Left ventricle myocardium inferior (tissue), 1 donor: ENCODE measurements at regions not wholly inside any gene's neighbourhood (a gene's known extent, or its start where the extent isn't known, plus 50 kb on each side); places are given as distances from the start of the nearest gene placed in this dataset.
A peak's percentile ranks its signal among the peaks of the same experiment; 100 is the strongest.

ENCODE experiments used
- DNase-seq: peaks from one replicate; pipeline ENCODE4 v3.0.0-alpha.2; 2020
- H3K27ac ChIP-seq: fragments of 200-600 bp; replicated peaks from 2 replicates; pipeline ENCODE4 v1.8.0; 2021
- H3K27me3 ChIP-seq: fragments of 200-600 bp; 2 replicates; pipeline ENCODE4 v1.8.0; 2021; ENCODE audit warnings: low read depth
- H3K36me3 ChIP-seq: fragments of 200-600 bp; 2 replicates; pipeline ENCODE4 v1.8.0; 2021
- H3K4me1 ChIP-seq: fragments of 200-600 bp; 2 replicates; pipeline ENCODE4 v1.8.0; 2021
- H3K4me3 ChIP-seq: fragments of 200-600 bp; 2 replicates; pipeline ENCODE4 v1.8.0; 2021; ENCODE audit warnings: mild to moderate bottlenecking, moderate library complexity
- H3K9me3 ChIP-seq: fragments of 200-600 bp; replicated peaks from 2 replicates; pipeline ENCODE4 v1.8.0; 2021
- CTCF ChIP-seq: fragments of 200-600 bp; IDR thresholded peaks from 2 replicates; pipeline ENCODE4 v1.8.0; 2021; ENCODE audit warnings: antibody characterized with exemption, mild to moderate bottlenecking, borderline replicate concordance
- intact Hi-C: fragments of 100-400 bp; cut with micrococcal nuclease; formaldehyde crosslinking; loops from one replicate; pipeline ENCODE4 v1.11.0; 2022
- donor health status: DM: no; HTN: yes; CAD: no; lungs with severe emphysema.

GRCh38 chr2:42849311-42849710, 56.9 kb upstream of the HAAO start:
- Histone ChIP-seq H3K27ac (no peak overlapping the region), H3K27me3 (no peaks in the 10 kb centered on the region), H3K9me3 (no peaks in the 10 kb centered on the region), H3K36me3 (no peaks in the 10 kb centered on the region), H3K4me1 (peaks cover 29% of the 10 kb centered on the region), H3K4me3 (no peak overlapping the region)
- intact Hi-C loops: no loop called here
- DNase-seq: no peak
- no peak for TF ChIP-seq CTCF

DNA sequence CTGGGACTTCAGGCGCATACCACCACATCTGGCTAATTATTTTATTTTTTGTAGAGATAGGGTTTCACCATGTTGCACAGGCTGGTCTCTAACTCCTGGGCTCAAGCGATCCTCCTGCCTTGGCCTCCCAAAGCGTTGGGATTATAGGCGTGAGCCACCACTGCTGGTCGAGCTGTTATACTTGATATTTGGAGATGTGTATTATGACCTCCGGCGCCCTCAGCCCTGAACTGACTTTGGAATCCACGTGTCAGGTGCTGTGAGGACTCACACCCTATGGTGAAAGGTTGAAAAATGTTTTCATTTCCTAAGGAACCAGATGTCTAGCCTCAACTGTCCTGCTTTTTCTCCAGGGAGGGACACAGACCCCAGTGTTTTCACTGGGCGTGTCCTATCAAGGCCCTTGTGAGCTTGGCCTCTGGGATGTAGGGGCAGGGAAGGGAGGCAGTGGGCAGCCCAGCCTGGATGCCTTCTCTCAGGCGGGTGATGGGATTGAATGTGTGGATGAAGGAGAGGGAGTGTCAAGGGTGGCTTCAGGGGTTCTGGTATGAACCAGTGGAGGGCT, 56.4 kb upstream of the HAAO start:
- no peaks in the 10 kb centered on the region for H3K27me3 ChIP-seq
- intact Hi-C loops: no loop called here
- H3K4me1 ChIP-seq: peaks cover 24% of the 10 kb centered on the region
- no peak overlapping the region for H3K4me3 ChIP-seq
- H3K27ac ChIP-seq: no peak overlapping the region
- no peak for TF ChIP-seq CTCF
- H3K36me3 ChIP-seq: no peaks in the 10 kb centered on the region
- DNase-seq: no peak
- H3K9me3 ChIP-seq: no peaks in the 10 kb centered on the region

- no peaks in the 10 kb centered on the region for H3K27me3 ChIP-seq
- no peak for DNase-seq
- H3K27ac ChIP-seq: no peak overlapping the region
- TF ChIP-seq CTCF: no peak
- no peak overlapping the region for H3K4me3 ChIP-seq
- H3K4me1 ChIP-seq: peaks cover 19% of the 10 kb centered on the region
- H3K36me3 ChIP-seq: no peaks in the 10 kb centered on the region
- no peaks in the 10 kb centered on the region for H3K9me3 ChIP-seq
- intact Hi-C loops: no loop called here
Measured at GRCh38 chr2:42848265-42848664, 55.9 kb upstream of the HAAO start.

DNA sequence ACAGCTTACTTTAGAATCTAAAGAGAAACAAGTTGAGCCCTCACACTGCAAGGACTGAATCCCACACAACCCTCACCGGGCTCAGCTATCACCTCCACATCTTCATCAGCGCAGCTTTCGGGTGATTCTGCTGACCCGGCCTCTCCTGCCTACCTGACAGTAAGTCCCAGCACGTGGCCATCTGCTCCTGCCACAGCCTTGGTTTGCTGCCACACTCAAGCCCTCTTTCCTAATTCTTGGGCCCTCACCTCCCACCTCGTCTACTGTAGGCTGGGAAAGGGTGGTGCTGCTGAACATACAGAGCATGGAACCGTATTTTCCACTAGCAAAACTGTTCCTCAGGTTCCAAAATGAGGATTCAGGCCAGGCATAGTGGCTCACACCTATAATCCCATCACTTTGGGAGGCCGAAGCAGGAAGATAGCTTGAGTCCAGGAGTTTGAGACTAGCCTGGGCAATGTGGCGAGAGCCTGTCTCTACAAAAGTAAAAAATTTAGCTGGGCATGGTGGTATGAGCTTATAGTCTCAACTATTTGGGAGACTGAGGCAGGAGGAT, 55.3 kb upstream of the HAAO start:
- Histone ChIP-seq H3K4me3 (no peak overlapping the region), H3K9me3 (no peaks in the 10 kb centered on the region), H3K4me1 (peaks cover 18% of the 10 kb centered on the region), H3K27me3 (no peaks in the 10 kb centered on the region), H3K27ac (no peak overlapping the region), H3K36me3 (no peaks in the 10 kb centered on the region)
- no peak for TF ChIP-seq CTCF
- no peak for DNase-seq
- intact Hi-C loops: no loop called here

DNA sequence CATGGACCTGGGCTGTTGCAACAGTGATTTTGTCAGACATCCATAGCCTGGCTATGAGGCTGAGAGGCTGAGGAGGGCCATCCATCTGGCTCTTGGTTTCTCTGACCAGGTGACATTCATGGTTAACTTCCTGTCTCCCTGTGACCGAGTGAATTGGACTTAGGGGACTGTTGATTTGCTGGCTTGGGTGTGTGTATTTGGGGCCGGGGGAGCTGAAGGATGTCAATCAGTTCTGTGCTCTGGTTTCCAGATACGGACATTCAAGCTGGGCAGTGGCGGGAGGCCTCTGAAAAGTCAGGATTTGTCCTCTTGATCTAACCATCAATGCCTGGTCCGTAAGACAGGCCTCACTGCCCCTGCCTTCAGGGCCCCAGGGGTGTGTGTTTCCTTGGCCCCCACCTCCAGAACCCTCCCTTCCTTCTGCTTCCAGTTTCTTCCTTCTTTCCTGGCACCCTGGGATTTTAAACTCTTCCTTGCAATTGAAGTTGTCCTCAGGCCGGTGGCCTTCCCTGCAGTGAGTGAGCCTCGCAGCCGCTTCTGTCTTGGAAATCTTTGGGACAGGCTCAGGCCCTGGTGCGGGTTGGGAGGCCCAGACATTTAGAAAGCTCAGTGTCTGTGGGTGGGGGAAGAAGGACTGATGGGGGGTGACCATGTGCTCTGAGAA, 54.7 kb upstream of the HAAO start:
- no peak for DNase-seq
- H3K4me1 ChIP-seq: peaks cover 24% of the 10 kb centered on the region
- TF ChIP-seq CTCF: no peak
- no peaks in the 10 kb centered on the region for H3K27me3 ChIP-seq
- H3K9me3 ChIP-seq: no peaks in the 10 kb centered on the region
- peak overlapping the region; percentile 23 for H3K27ac ChIP-seq
- no peaks in the 10 kb centered on the region for H3K36me3 ChIP-seq
- H3K4me3 ChIP-seq: no peak overlapping the region
- intact Hi-C loops: no loop called here
